ENCODE measurements at regions not wholly inside any gene's neighbourhood (a gene's known extent, or its start where the extent isn't known, plus 50 kb on each side); places are given as distances from the start of the nearest gene placed in this dataset.

DNA sequence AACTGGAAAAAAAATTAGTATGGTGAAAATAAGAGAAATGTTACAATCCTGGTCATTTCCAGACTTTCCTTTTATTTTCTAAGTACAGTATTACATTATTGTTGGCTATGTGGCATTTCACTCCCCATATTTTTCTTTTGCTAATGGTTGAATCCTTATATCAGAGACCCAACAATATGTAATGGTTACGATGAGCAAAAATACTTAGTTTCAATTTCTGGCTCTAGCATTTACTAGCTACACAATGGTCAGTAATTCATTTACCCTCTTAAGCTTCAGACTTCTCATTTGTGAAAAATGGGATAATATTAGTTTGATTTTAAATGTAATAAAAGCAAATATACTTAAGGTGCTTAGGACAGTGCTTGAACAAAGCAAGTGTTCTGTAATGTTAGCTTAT is 942.9 kb upstream of the PABPC4L start:
- TF ChIP-seq POLR2AphosphoS5 (IDR thresholded peaks at IDR 0.05) (no peak), POLR2A (IDR thresholded peaks at IDR 0.05; ENCODE audit: low read depth) (no peak), EP300 (IDR thresholded peaks at IDR 0.05) (no peak)
- TF ChIP-seq, protein P1, sequence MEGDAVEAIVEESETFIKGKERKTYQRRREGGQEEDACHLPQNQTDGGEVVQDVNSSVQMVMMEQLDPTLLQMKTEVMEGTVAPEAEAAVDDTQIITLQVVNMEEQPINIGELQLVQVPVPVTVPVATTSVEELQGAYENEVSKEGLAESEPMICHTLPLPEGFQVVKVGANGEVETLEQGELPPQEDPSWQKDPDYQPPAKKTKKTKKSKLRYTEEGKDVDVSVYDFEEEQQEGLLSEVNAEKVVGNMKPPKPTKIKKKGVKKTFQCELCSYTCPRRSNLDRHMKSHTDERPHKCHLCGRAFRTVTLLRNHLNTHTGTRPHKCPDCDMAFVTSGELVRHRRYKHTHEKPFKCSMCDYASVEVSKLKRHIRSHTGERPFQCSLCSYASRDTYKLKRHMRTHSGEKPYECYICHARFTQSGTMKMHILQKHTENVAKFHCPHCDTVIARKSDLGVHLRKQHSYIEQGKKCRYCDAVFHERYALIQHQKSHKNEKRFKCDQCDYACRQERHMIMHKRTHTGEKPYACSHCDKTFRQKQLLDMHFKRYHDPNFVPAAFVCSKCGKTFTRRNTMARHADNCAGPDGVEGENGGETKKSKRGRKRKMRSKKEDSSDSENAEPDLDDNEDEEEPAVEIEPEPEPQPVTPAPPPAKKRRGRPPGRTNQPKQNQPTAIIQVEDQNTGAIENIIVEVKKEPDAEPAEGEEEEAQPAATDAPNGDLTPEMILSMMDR (IDR thresholded peaks at IDR 0.05): no peak
- intact Hi-C loops (cut with DNase I): no loop called here
- H3K4me3 ChIP-seq: no peak overlapping the region
- DNase-seq (ENCODE audit: extremely low spot score): no peak
- H3K4me1 ChIP-seq: no peaks in the 10 kb centered on the region
- no peaks in the 10 kb centered on the region for H3K36me3 ChIP-seq
- 97% methylated on average over 1 of the region's 1 CpG for WGBS
- H3K27me3 ChIP-seq: no peaks in the 10 kb centered on the region
- H3K9me3 ChIP-seq: no peaks in the 10 kb centered on the region
- H3K27ac ChIP-seq (replicated peaks in 1 of 4): no peak overlapping the region

GRCh38 chr4:135124196-135124595 is 922.6 kb upstream of the PABPC4L start:
- intact Hi-C loops (cut with DNase I): no loop called here
- no peak overlapping the region for H3K4me3 ChIP-seq
- TF ChIP-seq EP300 (IDR thresholded peaks at IDR 0.05) (no peak), POLR2A (IDR thresholded peaks at IDR 0.05; ENCODE audit: low read depth) (no peak), POLR2AphosphoS5 (IDR thresholded peaks at IDR 0.05) (no peak)
- TF ChIP-seq, protein P1 (IDR thresholded peaks at IDR 0.05): no peak

GRCh38 chr4:135123632-135124031 is 922.0 kb upstream of the PABPC4L start:
- WGBS: 96% methylated on average over 1 of the region's 1 CpG
- TF ChIP-seq, protein P1 (IDR thresholded peaks at IDR 0.05): no peak
- no peak for TF ChIP-seq EP300 (IDR thresholded peaks at IDR 0.05)
- no peak for TF ChIP-seq POLR2AphosphoS5 (IDR thresholded peaks at IDR 0.05)
- no peak for TF ChIP-seq POLR2A (IDR thresholded peaks at IDR 0.05; ENCODE audit: low read depth)

More at GRCh38 chr4:135124196-135124595, 922.6 kb upstream of the PABPC4L start:
- DNase-seq (ENCODE audit: extremely low spot score): no peak
- Histone ChIP-seq H3K9me3 (no peaks in the 10 kb centered on the region), H3K36me3 (no peaks in the 10 kb centered on the region), H3K4me1 (no peaks in the 10 kb centered on the region), H3K27ac (replicated peaks in 1 of 4) (no peak overlapping the region), H3K27me3 (no peaks in the 10 kb centered on the region)

DNA sequence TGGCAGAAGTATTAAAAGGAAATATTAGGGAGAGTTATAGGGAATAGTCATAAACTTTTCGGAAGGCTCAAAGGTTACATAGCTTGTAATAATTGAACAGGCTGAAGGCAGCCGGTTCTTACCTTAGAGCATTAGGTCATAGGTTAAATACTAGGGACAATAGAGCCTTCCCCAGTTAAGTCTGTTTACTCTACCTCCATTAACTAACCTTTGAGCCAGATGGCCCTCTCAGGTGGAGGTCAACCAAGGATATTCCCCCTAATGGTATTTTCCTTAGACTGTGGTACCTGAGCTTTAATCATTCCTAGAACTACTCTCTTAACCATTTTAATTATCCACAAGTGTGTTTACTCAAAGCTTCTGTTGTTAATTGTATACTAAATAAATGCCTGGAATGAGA is 920.9 kb upstream of the PABPC4L start:
- no peaks in the 10 kb centered on the region for H3K9me3 ChIP-seq
- no peak for DNase-seq (ENCODE audit: extremely low spot score)
- H3K4me3 ChIP-seq: no peak overlapping the region
- H3K4me1 ChIP-seq: no peaks in the 10 kb centered on the region
- no peaks in the 10 kb centered on the region for H3K36me3 ChIP-seq
- TF ChIP-seq POLR2A (IDR thresholded peaks at IDR 0.05; ENCODE audit: low read depth): no peak
- no peak for TF ChIP-seq POLR2AphosphoS5 (IDR thresholded peaks at IDR 0.05)
- TF ChIP-seq EP300 (IDR thresholded peaks at IDR 0.05): no peak
- TF ChIP-seq, protein P1 (IDR thresholded peaks at IDR 0.05): no peak
- intact Hi-C loops (cut with DNase I): no loop called here
- H3K27ac ChIP-seq (replicated peaks in 1 of 4): no peak overlapping the region
- H3K27me3 ChIP-seq: no peaks in the 10 kb centered on the region
- 85% methylated on average over 2 of the region's 2 CpGs for WGBS

More at GRCh38 chr4:135123632-135124031, 922.0 kb upstream of the PABPC4L start:
- Histone ChIP-seq H3K27ac (replicated peaks in 1 of 4) (no peak overlapping the region), H3K4me3 (no peak overlapping the region), H3K27me3 (no peaks in the 10 kb centered on the region), H3K9me3 (no peaks in the 10 kb centered on the region), H3K36me3 (no peaks in the 10 kb centered on the region), H3K4me1 (no peaks in the 10 kb centered on the region)
- DNase-seq (ENCODE audit: extremely low spot score): no peak
- intact Hi-C loops (cut with DNase I): no loop called here

DNA sequence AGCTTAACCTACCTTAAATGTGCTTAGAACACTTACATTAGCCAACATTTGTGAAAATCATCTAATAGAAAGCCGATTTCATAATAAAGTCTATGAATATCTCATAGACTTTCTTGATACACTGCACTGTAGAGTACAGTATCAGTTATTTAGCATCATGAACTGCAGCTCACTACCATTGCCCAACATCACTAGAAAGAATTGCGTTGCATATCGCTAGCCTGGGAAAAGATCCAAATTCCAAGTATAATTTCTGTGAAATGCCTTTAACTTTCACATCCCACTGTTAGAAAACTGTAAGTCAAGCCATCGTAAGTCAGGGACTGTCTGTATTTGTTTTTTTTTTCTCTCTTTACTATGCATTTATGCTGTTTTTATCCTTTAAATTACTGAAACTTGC is 918.6 kb upstream of the PABPC4L start:
- Histone ChIP-seq H3K4me1 (no peaks in the 10 kb centered on the region), H3K4me3 (no peak overlapping the region), H3K27ac (replicated peaks in 1 of 4) (no peak overlapping the region), H3K36me3 (no peaks in the 10 kb centered on the region), H3K9me3 (no peaks in the 10 kb centered on the region), H3K27me3 (no peaks in the 10 kb centered on the region)
- no peak for DNase-seq (ENCODE audit: extremely low spot score)
- intact Hi-C loops (cut with DNase I): no loop called here
- TF ChIP-seq POLR2AphosphoS5 (IDR thresholded peaks at IDR 0.05): no peak
- TF ChIP-seq POLR2A (IDR thresholded peaks at IDR 0.05; ENCODE audit: low read depth): no peak
- TF ChIP-seq, protein P1 (IDR thresholded peaks at IDR 0.05): no peak
- no peak for TF ChIP-seq EP300 (IDR thresholded peaks at IDR 0.05)
- 69% methylated on average over 4 of the region's 4 CpGs for WGBS
